ENCODE measurements at regions not wholly inside any gene's neighbourhood (a gene's known extent, or its start where the extent isn't known, plus 50 kb on each side); places are given as distances from the start of the nearest gene placed in this dataset.

GRCh38 chrX:82591421-82591820, 916.7 kb upstream of the POU3F4 start:
- TF ChIP-seq CTCF (IDR thresholded peaks at IDR 0.05; ENCODE audit: borderline replicate concordance, control extremely low read depth, extremely low read depth, insufficient read depth, missing control alignments), result no peak
- in situ Hi-C loops (cut with MboI; ENCODE audit: low sequenced_read_pairs, unreplicated experiment), result no loop called here
- DNase-seq (ENCODE audit: low spot score), result no peak

DNA sequence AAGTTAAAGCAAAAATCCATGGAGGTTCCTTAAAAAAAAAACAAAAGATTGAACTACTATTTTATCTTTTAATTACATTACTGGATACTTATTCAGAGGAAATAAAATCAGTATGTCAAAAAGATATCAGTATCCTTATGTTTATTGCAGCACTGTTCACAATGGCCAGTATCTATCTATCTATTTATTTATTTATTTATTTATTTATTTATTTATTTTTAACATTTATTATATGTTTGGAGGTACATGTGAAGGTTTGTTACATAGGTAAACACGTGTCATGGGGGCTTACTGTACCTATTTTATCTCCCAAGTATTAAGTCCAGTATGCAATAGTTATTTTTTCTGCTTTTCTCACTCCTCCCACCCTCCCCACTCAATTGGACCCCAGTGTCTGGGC, 881.1 kb upstream of the POU3F4 start:
- no peak for TF ChIP-seq CTCF (IDR thresholded peaks at IDR 0.05; ENCODE audit: borderline replicate concordance, control extremely low read depth, extremely low read depth, insufficient read depth, missing control alignments)
- no peak for DNase-seq (ENCODE audit: low spot score)
- in situ Hi-C loops (cut with MboI; ENCODE audit: low sequenced_read_pairs, unreplicated experiment), result no loop called here

DNA sequence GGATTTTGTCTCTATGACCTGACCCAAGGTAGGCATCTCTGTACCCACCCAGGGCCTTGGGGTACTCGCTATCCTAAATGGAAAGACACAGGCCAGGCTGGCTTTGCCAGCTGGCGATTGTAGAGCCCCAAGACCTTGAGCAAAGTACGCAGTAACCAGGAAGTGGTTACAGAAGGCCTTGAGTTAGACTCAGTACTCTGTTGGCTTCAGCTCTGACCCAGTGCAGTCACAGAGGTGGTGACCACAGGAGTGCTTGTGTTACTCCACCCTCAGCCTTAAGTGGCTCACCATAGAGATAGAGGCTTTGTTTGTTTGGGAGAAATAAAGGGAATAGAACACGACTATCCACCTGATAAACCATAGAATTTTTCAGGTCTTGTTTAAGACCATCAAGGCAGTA, 880.5 kb upstream of the POU3F4 start:
- in situ Hi-C loops (cut with MboI; ENCODE audit: low sequenced_read_pairs, unreplicated experiment), result no loop called here
- DNase-seq (ENCODE audit: low spot score), result no peak
- TF ChIP-seq CTCF (IDR thresholded peaks at IDR 0.05; ENCODE audit: borderline replicate concordance, control extremely low read depth, extremely low read depth, insufficient read depth, missing control alignments), result no peak

DNA sequence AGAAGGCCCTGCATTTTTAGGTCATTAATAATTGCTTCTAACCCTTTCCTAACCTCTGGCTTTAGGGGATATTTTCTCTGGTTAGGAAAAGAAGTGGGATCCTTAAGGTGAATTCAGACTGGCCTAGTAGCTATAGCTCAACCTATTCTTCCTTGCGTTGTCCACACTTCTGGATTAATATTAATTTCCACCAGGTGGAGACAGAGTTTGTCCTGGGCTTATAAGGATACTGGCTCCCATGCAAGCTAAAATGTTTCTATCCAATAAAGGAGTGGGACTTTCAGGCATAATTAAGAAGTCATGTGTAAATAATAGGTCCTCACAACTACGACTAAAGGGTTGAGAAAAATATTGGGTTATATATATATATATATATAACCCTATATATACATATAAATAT, 860.0 kb upstream of the POU3F4 start:
- DNase-seq (ENCODE audit: low spot score), result no peak
- no peak for TF ChIP-seq CTCF (IDR thresholded peaks at IDR 0.05; ENCODE audit: borderline replicate concordance, control extremely low read depth, extremely low read depth, insufficient read depth, missing control alignments)
- in situ Hi-C loops (cut with MboI; ENCODE audit: low sequenced_read_pairs, unreplicated experiment), result no loop called here

DNA sequence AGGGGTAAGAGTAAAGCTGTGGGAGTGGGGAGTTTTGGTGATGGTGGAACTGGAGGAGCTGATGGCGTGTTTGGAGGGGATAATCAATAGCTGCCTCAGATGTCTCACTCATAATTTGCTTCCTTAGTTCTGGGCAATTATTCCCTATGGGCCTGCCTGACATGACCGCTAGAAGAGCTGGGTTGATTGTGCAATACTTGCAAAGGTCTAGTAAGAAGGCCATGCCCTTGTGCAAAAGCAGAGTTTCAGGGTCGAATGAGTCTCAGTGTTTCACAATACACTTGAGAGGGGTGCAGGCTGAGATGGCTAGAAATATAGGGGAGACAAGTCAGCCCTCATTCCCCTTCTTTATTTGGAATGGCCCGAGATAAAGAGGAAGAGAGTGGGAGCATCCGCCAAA, 858.4 kb upstream of the POU3F4 start:
- no peak for TF ChIP-seq CTCF (IDR thresholded peaks at IDR 0.05; ENCODE audit: borderline replicate concordance, control extremely low read depth, extremely low read depth, insufficient read depth, missing control alignments)
- in situ Hi-C loops (cut with MboI; ENCODE audit: low sequenced_read_pairs, unreplicated experiment), result no loop called here

GRCh38 chrX:82658492-82658891, 849.6 kb upstream of the POU3F4 start:
- in situ Hi-C loops (cut with MboI; ENCODE audit: low sequenced_read_pairs, unreplicated experiment), result no loop called here
- no peak for DNase-seq (ENCODE audit: low spot score)
- TF ChIP-seq CTCF (IDR thresholded peaks at IDR 0.05; ENCODE audit: borderline replicate concordance, control extremely low read depth, extremely low read depth, insufficient read depth, missing control alignments), result no peak

More for the DNA sequence above, 858.4 kb upstream of the POU3F4 start:
- DNase-seq (ENCODE audit: low spot score), result no peak

- TF ChIP-seq CTCF (IDR thresholded peaks at IDR 0.05; ENCODE audit: borderline replicate concordance, control extremely low read depth, extremely low read depth, insufficient read depth, missing control alignments), result no peak
- in situ Hi-C loops (cut with MboI; ENCODE audit: low sequenced_read_pairs, unreplicated experiment), result no loop called here
- DNase-seq (ENCODE audit: low spot score), result no peak
Measured at GRCh38 chrX:82666355-82666754, 841.7 kb upstream of the POU3F4 start.
